Stomach (tissue), 8 donors: ENCODE measurements at regions not wholly inside any gene's neighbourhood (a gene's known extent, or its start where the extent isn't known, plus 50 kb on each side); places are given as distances from the start of the nearest gene placed in this dataset.

Experiments used
- DNase-seq, 2 donors: peaks; one replicate each; pipeline versions ENCODE4 v3.0.0 to v3.0.0-alpha.2; 2013 to 2019
- H3K27ac ChIP-seq, 5 donors: fragments of 200-600 bp in 4 of 5; sonication (generic) in 4 of 5; one replicate each; pipeline ENCODE4 v1.5.1; 2013 to 2019; ENCODE audit warnings: mild to moderate bottlenecking in 1 of 5, moderate library complexity in 1 of 5
- H3K27me3 ChIP-seq, 3 donors: fragments of 200-600 bp; sonication (generic); one replicate each; pipeline ENCODE4 v1.5.1; 2017 to 2019; ENCODE audit warnings: mixed run types in 1 of 3
- H3K36me3 ChIP-seq, 4 donors: fragments of 200-600 bp; sonication (generic); 1 replicate in 3 of 4; 2 replicates in 1 of 4; pipeline ENCODE4 v1.5.1; 2016 to 2019
- H3K4me1 ChIP-seq, 4 donors: fragments of 200-600 bp; sonication (generic); one replicate each; pipeline ENCODE4 v1.5.1; 2016 to 2019
- H3K4me3 ChIP-seq, 4 donors: fragments of 200-600 bp; sonication (generic) in 3 of 4; one replicate each; pipeline ENCODE4 v1.5.1; 2016 to 2019; ENCODE audit warnings: mild to moderate bottlenecking in 1 of 4
- H3K9me3 ChIP-seq, 4 donors: fragments of 200-600 bp; sonication (generic); one replicate each; pipeline ENCODE4 v1.5.1; 2016 to 2019
- EP300 ChIP-seq: sonication (generic); formaldehyde crosslinking; IDR thresholded peaks from one replicate; pipeline ENCODE4 v1.6.1; 2017; ENCODE audit warnings: antibody characterized with exemption
- POLR2A ChIP-seq, 4 donors: fragments of 450-650 bp; IDR thresholded peaks; one replicate each; pipeline ENCODE4 v1.6.1; 2016; ENCODE audit warnings: antibody characterized with exemption in 4 of 4, control low read depth in 2 of 4, mild to moderate bottlenecking in 1 of 4, moderate library complexity in 1 of 4
- POLR2AphosphoS5 ChIP-seq, 3 donors: sonication (generic); formaldehyde crosslinking; IDR thresholded peaks; one replicate each; pipeline ENCODE4 v1.6.1; 2016; ENCODE audit warnings: antibody characterized with exemption in 3 of 3
- WGBS, 5 donors: extraction: QIAGEN DNeasy Blood & Tissue Kit in 3 of 5; methylation state at CpG; one replicate each; pipeline versions ENCODE4 v1.1.5 to v1.1.7; 2013 to 2018; 5-methylcytosine and 5-hydroxymethylcytosine counted together
- intact Hi-C: fragments of 100-400 bp; cut with DNase I; formaldehyde crosslinking; loops from one replicate; pipeline ENCODE4 v1.15.1; 2023; ENCODE audit warnings: low total_unique reads
- TF ChIP-seq, protein P1 (sequence below), 7 experiments: fragments of 450-650 bp in 4 of 7; fragments of 200-600 bp in 3 of 7; sonication (generic) in 3 of 7; IDR thresholded peaks; one replicate each; pipeline ENCODE4 v1.5.1; 2016 to 2019; ENCODE audit warnings: antibody characterized with exemption in 7 of 7, control low read depth in 2 of 7, mild to moderate bottlenecking in 1 of 7
- donor health status: healthy with polysubstance abuse.
- donor health status: Bipolar disorder and iron deficiency.
- donor health status: healthy.

DNA sequence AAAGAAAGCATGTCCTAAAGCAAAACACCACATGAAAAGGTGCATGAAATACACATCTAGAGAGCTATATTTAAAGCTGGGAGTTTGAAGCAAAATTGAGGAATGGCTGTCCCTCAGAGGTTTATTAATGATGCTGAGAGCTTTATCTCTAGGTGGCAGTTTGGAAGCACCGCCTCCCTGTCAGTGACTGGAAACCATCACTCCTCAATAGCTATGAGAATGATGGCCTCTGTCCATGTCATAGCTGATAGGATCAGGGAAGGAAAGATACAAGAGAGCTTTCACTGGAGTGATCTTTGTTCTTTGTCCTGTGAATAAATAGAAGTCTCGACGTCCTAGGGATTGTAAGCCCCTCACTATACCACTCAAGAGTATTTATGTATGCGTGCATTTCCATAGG is 110.5 kb downstream of the NUDT12 start:
- Histone ChIP-seq H3K4me1 (no peaks in the 10 kb centered on the region), H3K27me3 (no peaks in the 10 kb centered on the region), H3K4me3 (no peak overlapping the region), H3K9me3 (no peaks in the 10 kb centered on the region), H3K36me3 (no peaks in the 10 kb centered on the region), H3K27ac (no peak overlapping the region)
- DNase-seq, result no peak
- intact Hi-C loops, result no loop called here
- 55 to 61% (median 58%) methylated on average over 4 of the region's 4 CpGs for WGBS, 5 donors
- TF ChIP-seq, protein P1, sequence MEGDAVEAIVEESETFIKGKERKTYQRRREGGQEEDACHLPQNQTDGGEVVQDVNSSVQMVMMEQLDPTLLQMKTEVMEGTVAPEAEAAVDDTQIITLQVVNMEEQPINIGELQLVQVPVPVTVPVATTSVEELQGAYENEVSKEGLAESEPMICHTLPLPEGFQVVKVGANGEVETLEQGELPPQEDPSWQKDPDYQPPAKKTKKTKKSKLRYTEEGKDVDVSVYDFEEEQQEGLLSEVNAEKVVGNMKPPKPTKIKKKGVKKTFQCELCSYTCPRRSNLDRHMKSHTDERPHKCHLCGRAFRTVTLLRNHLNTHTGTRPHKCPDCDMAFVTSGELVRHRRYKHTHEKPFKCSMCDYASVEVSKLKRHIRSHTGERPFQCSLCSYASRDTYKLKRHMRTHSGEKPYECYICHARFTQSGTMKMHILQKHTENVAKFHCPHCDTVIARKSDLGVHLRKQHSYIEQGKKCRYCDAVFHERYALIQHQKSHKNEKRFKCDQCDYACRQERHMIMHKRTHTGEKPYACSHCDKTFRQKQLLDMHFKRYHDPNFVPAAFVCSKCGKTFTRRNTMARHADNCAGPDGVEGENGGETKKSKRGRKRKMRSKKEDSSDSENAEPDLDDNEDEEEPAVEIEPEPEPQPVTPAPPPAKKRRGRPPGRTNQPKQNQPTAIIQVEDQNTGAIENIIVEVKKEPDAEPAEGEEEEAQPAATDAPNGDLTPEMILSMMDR (IDR thresholded peaks at IDR 0.05), result no peak
- TF ChIP-seq POLR2AphosphoS5 (IDR thresholded peaks at IDR 0.05) (no peak), POLR2A (IDR thresholded peaks at IDR 0.05) (no peak), EP300 (no peak)

- Histone ChIP-seq H3K4me3 (no peak overlapping the region), H3K36me3 (no peaks in the 10 kb centered on the region), H3K27ac (no peak overlapping the region), H3K27me3 (no peaks in the 10 kb centered on the region), H3K9me3 (no peaks in the 10 kb centered on the region), H3K4me1 (no peaks in the 10 kb centered on the region)
- DNase-seq, result no peak
- TF ChIP-seq POLR2AphosphoS5 (IDR thresholded peaks at IDR 0.05), result no peak
- no peak for TF ChIP-seq EP300
- TF ChIP-seq, protein P1 (IDR thresholded peaks at IDR 0.05), result no peak
- no peak for TF ChIP-seq POLR2A (IDR thresholded peaks at IDR 0.05)
- intact Hi-C loops, result no loop called here
Observed at GRCh38 chr5:103451261-103451660, 111.3 kb downstream of the NUDT12 start.

GRCh38 chr5:103450333-103451061 is 112.1 kb downstream of the NUDT12 start:
- DNase-seq, result no peak
- H3K27ac ChIP-seq, result no peak overlapping the region
- no peaks in the 10 kb centered on the region for H3K4me1 ChIP-seq
- 59 to 73% (median 66%) methylated on average over 4 of the region's 4 CpGs for WGBS, 5 donors
- no peak overlapping the region for H3K4me3 ChIP-seq
- intact Hi-C loops, result no loop called here
- H3K9me3 ChIP-seq, result no peaks in the 10 kb centered on the region
- H3K27me3 ChIP-seq, result no peaks in the 10 kb centered on the region
- TF ChIP-seq POLR2AphosphoS5 (IDR thresholded peaks at IDR 0.05), result no peak
- TF ChIP-seq, protein P1 (IDR thresholded peaks at IDR 0.05), result no peak
- no peak for TF ChIP-seq POLR2A (IDR thresholded peaks at IDR 0.05)
- no peak for TF ChIP-seq EP300
- no peaks in the 10 kb centered on the region for H3K36me3 ChIP-seq

GRCh38 chr5:103446813-103447212 is 115.8 kb downstream of the NUDT12 start:
- no peak for DNase-seq
- WGBS, 5 donors, result 27 to 45% (median 35%) methylated on average over 3 of the region's 3 CpGs
- Histone ChIP-seq H3K4me3 (no peak overlapping the region), H3K27ac (no peak overlapping the region), H3K27me3 (no peaks in the 10 kb centered on the region), H3K9me3 (no peaks in the 10 kb centered on the region), H3K4me1 (peaks cover 0 to 6% (median 3%) of the 10 kb centered on the region in 4 donors), H3K36me3 (no peaks in the 10 kb centered on the region)
- intact Hi-C loops, result no loop called here
- TF ChIP-seq, protein P1 (IDR thresholded peaks at IDR 0.05), result no peak
- TF ChIP-seq POLR2AphosphoS5 (IDR thresholded peaks at IDR 0.05) (no peak), POLR2A (IDR thresholded peaks at IDR 0.05) (no peak), EP300 (no peak)
